ENCODE measurements at regions not wholly inside any gene's neighbourhood (a gene's known extent, or its start where the extent isn't known, plus 50 kb on each side); places are given as distances from the start of the nearest gene placed in this dataset.
"Not testable (repeated sequence)": the region's sequence is repeated elsewhere in the genome, so short reads cannot be mapped to it uniquely, and the experiment has no call there.

- DNase-seq: no peak
Observed at GRCh38 chrX:69431420-69431819, 72.7 kb upstream of the NALF2 start.

- no peak for DNase-seq
Observed at GRCh38 chrX:69430785-69431184, 73.3 kb upstream of the NALF2 start.

DNA sequence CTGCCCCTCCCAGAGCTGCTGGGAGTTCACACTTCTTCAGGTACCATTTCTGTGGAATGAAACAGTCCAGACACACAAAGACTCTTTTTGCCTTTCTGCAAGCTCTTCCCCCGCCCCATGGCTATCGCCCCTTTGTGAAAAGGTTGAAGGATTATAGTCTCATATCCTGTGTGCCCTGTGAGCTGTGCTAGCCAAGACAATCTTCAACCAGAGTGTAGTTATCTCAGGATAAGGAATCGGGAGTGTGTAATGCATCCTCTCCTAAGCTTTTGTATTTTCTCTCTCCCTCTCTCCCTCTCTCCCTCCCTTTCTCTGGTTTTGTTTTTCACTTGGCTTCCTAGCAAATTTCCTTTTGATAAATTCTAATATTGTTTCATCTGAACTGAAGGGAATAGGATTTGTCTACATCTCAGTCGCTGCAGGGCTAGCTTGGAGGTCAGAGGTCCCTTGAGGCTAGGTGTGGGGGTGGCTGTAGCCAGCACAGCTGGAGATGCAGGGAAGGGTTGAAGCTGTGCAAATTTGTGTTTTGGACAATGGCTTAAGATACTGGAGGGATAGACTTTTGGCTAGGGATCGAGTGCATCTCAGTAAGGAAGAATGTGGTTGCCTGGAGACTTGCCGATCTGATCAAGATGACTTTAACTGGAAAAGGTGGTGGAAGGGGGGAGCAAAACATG lies 74.6 kb upstream of the NALF2 start:
- no peak for DNase-seq

- DNase-seq: no peak
Observed at GRCh38 chrX:69428216-69428615, 75.9 kb upstream of the NALF2 start.

GRCh38 chrX:69424910-69425309 lies 79.2 kb upstream of the NALF2 start:
- no peak for DNase-seq

DNA sequence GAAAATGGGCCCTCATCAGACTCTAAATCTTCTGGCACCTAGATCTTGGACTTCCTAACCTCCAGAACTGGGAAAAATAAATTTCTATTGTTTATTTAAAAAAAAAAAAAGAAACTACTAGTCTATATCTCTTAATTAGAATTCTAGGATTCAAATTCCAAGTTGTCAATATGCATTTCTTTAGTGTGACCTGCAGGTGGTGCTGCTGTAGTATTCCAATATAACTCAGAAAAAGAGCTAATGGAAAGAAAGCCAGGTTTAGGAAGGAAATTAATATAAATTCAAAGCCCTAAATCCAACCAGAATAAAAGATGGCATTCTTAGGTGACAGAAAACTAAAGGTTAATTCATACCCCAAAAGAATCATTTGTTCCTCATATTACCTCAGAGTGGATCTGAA lies 80.0 kb upstream of the NALF2 start:
- DNase-seq: peak; percentile 2

DNA sequence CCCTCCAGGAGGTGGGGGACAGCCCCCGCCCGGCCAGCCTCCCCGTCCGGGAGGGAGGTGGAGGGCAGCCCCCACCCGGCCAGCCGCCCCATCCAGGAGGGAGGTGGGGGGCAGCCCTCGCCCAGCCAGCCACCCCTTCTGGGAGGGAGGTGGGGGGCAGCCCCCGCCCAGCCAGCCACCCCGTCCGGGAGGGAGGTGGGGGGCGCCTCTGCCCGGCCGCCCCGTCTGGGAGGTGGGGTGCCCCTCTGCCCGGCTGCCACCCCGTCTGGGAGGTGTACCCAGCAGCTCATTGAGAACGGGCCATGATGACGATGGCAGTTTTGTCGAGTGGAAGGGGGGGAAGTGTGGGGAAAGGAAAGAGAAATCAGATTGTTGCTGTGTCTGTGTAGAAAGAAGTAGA lies 81.9 kb upstream of the NALF2 start:
- not testable (repeated sequence) for DNase-seq

- DNase-seq: no peak
Observed at GRCh38 chrX:69415698-69416097, 88.4 kb upstream of the NALF2 start.

DNA sequence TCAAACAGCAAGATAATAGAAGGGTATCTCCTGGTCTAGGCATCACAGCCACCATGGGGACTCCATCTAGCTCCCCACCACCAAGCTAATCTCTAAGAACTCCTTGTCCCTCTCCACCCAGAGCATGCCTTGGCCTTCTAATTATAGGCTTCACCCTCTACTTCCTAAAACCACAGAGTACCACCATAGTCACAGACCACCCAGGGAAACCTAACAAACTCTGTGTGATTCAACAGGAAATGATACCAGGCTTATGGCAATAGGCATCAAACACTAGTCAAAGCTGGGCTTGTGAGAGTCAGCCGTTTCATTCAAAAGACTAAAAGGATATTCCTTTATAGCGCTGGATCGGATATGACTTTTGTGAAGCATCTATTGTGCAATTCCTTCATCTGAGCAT lies 91.5 kb upstream of the NALF2 start:
- no peak for DNase-seq

GRCh38 chrX:69398881-69399280 lies 105.2 kb upstream of the NALF2 start:
- DNase-seq: no peak

DNA sequence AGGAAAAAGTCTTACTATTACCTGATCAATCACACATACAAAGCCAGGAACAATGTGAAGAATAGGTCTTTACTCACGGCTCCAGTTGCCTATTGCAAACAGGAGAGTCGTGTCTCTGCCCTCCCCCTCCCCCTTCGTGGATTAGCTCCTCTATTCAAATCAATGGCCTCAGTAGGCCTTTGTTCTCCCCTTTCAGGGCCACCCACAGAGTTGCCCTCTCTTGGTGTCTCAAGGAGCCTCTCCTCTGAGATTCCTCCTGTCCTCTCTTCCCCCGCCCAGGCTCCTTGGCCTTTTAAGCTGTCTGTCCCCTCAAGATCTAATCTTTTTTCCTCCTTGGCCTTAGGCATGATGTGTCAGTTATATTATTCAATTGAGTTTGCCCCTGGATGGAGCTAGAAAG lies 107.2 kb upstream of the NALF2 start:
- DNase-seq: no peak

GRCh38 chrX:69395306-69395705 lies 108.8 kb upstream of the NALF2 start:
- DNase-seq: no peak

- no peak for DNase-seq
Observed at GRCh38 chrX:69389101-69389501, 115.0 kb upstream of the NALF2 start.

- no peak for DNase-seq
Observed at GRCh38 chrX:69388526-69388925, 115.6 kb upstream of the NALF2 start.

DNA sequence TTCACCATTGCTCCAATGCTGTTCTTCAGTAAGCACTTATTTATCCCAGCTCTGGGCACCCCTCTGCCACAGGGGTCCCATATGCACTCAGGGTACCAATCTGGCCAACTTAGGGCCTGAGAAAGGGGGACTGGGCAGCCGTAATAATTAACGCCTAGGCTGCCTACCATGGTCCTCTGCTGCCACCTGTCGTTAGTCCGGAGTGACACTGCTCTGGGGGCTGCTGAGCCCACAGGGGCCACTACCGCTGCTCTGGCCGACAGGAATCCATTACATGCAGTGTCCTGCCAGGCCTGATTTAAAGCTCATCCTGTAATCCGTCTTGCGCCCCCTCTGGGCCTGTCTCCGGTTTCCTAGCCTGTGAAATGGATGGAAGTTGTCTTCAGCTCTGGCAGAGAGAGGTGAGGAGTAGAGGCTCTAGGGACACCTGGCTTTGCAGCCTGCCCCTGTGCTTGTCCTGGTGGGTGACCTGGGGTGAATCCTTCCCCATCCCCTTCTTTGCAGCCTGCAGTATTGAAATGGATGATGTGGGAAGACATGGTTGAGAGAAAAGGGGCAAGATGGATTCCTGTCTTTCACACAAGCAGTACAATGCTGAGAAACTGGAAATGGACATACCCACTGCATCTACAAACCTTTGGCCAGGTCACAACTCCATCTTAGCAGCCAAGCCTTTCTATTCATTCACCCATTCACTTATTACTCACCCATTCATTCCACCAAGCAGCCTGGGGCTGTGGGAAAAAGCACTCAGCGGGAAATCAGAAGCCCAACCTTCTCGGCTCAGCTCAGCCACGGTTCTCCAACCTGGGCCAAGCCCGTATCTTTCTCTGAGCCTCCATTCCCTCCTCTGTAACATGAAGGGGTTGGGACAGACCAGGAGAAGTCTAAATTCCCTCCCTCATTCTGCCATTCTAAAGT lies 116.3 kb upstream of the NALF2 start:
- DNase-seq: peak; percentile 44

DNA sequence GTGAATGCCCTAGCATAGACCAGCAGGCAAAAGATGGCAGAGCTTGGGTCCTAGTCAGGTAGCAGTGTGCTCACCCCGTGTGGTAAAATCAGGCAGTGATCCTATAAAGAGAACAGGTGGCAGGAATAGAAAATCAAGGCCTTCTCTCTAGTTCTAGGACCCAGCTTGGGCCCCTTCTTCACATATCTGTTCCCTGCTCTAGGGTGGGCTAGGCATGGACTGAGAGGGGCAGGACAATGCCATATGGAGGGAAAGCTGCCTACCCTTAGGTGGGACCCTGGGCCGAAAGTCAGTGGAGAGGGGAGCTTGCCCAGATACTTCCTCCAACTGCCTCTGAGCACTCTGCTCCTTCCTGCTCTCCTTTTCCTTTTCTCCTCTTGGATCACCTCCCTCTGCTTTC lies 117.4 kb upstream of the NALF2 start:
- no peak for DNase-seq

- DNase-seq: no peak
Observed at GRCh38 chrX:69379412-69379811, 124.7 kb upstream of the NALF2 start.

DNA sequence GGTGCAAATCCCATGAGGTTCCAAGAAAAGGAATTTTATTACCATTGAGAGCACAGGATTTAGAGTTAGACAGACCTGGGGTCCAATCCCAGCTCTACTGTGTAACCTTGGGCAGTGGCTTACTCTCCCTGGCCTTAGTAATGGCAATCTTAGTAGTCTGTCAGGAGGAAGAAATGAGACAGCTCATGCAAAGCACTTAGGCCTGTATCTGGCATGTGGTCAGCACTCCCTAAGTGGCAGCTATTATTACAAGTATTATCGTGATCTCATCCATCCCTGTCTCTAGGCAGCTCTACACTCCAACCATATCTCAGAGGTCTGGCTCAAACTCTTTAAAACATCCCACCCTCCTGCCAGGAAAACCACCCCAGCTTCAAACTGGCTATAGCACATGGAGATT lies 129.6 kb upstream of the NALF2 start:
- DNase-seq: no peak

- no peak for DNase-seq
Observed at GRCh38 chrX:69372435-69372834, 131.7 kb upstream of the NALF2 start.

DNA sequence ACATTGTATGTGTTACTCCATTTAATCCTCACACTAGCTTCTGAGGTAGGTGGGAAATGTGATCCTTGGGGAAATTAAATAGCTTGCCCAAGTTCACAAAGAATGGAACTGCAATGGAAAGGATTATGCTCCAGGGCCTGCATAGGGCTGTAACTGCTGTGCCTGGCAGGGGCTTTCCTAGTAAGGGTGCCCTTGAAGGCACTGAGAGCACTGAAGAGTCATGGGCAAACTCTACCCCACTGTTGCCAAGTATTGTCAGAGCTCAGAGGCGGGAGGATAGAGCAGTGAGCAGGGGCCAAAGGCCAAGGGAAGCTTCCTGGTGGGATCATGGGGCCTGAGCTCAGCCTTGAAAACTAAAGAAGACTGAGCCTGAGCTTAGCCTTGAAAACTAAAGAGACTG lies 133.0 kb upstream of the NALF2 start:
- DNase-seq: no peak

GRCh38 chrX:69369999-69370398 lies 134.1 kb upstream of the NALF2 start:
- no peak for DNase-seq

DNA sequence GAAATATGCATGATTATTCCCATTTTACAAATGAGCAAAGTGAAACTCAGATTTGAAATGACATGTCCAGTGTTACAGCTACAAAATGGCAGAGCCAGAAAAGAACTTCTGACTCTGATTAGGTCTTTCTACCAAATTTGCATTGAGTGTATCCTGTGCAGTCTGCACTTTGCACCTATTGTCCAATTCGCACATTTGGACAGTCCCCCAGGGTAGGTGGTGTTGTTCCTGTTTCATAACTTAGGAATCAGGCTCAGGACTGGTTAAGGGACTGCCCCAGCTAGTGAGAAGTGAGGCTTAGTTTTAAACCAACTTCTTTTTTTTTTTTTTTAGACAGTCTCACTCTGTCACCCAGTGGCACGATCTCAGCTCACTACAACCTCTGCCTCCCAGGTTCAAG lies 137.9 kb upstream of the NALF2 start:
- no peak for DNase-seq

DNA sequence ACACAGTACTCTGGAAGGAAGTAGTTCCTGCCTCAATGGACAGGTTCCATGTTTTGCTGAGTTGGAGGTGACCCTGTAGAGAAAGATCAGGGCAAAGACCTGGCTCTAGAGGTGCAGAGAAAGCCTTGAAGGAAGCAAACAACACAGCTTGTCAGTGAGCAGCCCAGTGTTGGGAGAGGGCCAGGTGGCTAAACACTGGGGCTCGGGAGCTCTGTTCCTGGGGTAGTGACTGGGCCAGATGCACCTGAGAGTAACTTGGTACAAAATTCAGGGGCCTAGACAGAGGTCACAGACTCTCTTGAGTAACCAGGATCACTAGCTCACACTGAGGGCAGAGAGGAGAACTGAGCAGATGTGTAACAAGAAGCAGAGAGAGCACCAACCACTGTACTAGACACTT lies 138.4 kb upstream of the NALF2 start:
- no peak for DNase-seq

GRCh38 chrX:69365349-69365748 lies 138.8 kb upstream of the NALF2 start:
- DNase-seq: no peak

GRCh38 chrX:69362856-69363255 lies 141.3 kb upstream of the NALF2 start:
- DNase-seq: no peak

All from suppressor macrophage treated with lipopolysaccharide for 4 hours (primary cell).